ENCODE measurements at regions not wholly inside any gene's neighbourhood (a gene's known extent, or its start where the extent isn't known, plus 50 kb on each side); places are given as distances from the start of the nearest gene placed in this dataset.

- Histone ChIP-seq H3K27ac (no peak overlapping the region), H3K4me2 (no peak overlapping the region), H3F3A (ENCODE audit: insufficient read depth, low read depth) (no peaks in the 10 kb centered on the region), H3K4me1 (replicated peaks; ENCODE audit: insufficient read depth) (no peaks in the 10 kb centered on the region), H3K9me3 (ENCODE audit: insufficient read depth, low read depth) (no peaks in the 10 kb centered on the region), H3K79me2 (ENCODE audit: low read depth) (no peaks in the 10 kb centered on the region), H4K20me1 (ENCODE audit: insufficient read depth) (no peaks in the 10 kb centered on the region; the same call in 1 of the 2 replicates), H3K9me2 (ENCODE audit: insufficient read depth) (no peaks in the 10 kb centered on the region), H3K4me3 (no peak overlapping the region), H3K36me3 (ENCODE audit: low read depth) (no peaks in the 10 kb centered on the region), H3K27me3 (ENCODE audit: insufficient read depth, low read depth) (no peaks in the 10 kb centered on the region), H2AFZ (no peak overlapping the region)
- TF ChIP-seq EZH2 (IDR thresholded peaks at IDR 0.05; ENCODE audit: low read depth) (no peak), CTCF (conservative IDR thresholded peaks at IDR 0.05) (no peak)
- CTCF ChIA-PET = no interaction called here
- intact Hi-C loops (cut with micrococcal nuclease; ENCODE audit: unreplicated experiment) = no loop called here
- POLR2A ChIA-PET (ENCODE audit: unreplicated experiment) = no interaction called here
- BruUV-seq (replicated peaks) = no TSS peak
- DNase-seq = no peak
Observed at GRCh38 chr9:101849102-101849707, 110.8 kb upstream of the GRIN3A start.

- no peaks in the 10 kb centered on the region for H3K79me2 ChIP-seq (ENCODE audit: low read depth)
- no peaks in the 10 kb centered on the region for H3K27me3 ChIP-seq (ENCODE audit: insufficient read depth, low read depth)
- no peak overlapping the region for H3K4me3 ChIP-seq
- intact Hi-C loops (cut with micrococcal nuclease; ENCODE audit: unreplicated experiment) = no loop called here
- CTCF ChIA-PET = no interaction called here
- H3K27ac ChIP-seq = no peak overlapping the region
- H3K4me2 ChIP-seq = no peak overlapping the region
- no peaks in the 10 kb centered on the region for H3F3A ChIP-seq (ENCODE audit: insufficient read depth, low read depth)
- no peaks in the 10 kb centered on the region for H3K9me3 ChIP-seq (ENCODE audit: insufficient read depth, low read depth)
- H3K36me3 ChIP-seq (ENCODE audit: low read depth) = no peaks in the 10 kb centered on the region
- BruUV-seq (replicated peaks) = no TSS peak
- no peaks in the 10 kb centered on the region for H3K9me2 ChIP-seq (ENCODE audit: insufficient read depth)
- H4K20me1 ChIP-seq (ENCODE audit: insufficient read depth) = no peaks in the 10 kb centered on the region
- H2AFZ ChIP-seq = no peak overlapping the region
- DNase-seq = no peak
- TF ChIP-seq CTCF (conservative IDR thresholded peaks at IDR 0.05) (no peak), EZH2 (IDR thresholded peaks at IDR 0.05; ENCODE audit: low read depth) (no peak)
- no peaks in the 10 kb centered on the region for H3K4me1 ChIP-seq (replicated peaks; ENCODE audit: insufficient read depth)
- POLR2A ChIA-PET (ENCODE audit: unreplicated experiment) = no interaction called here
Observed at GRCh38 chr9:101848485-101848919, 110.1 kb upstream of the GRIN3A start.

GRCh38 chr9:101846161-101846560, 107.7 kb upstream of the GRIN3A start:
- Histone ChIP-seq H3K27me3 (ENCODE audit: insufficient read depth, low read depth) (no peaks in the 10 kb centered on the region), H3K36me3 (ENCODE audit: low read depth) (no peaks in the 10 kb centered on the region), H3K4me1 (replicated peaks; ENCODE audit: insufficient read depth) (no peaks in the 10 kb centered on the region), H2AFZ (no peak overlapping the region), H3K9me3 (ENCODE audit: insufficient read depth, low read depth) (no peaks in the 10 kb centered on the region), H3K27ac (no peak overlapping the region), H3K4me2 (no peak overlapping the region), H3K9me2 (ENCODE audit: insufficient read depth) (no peaks in the 10 kb centered on the region), H4K20me1 (ENCODE audit: insufficient read depth) (no peaks in the 10 kb centered on the region), H3K4me3 (no peak overlapping the region), H3F3A (ENCODE audit: insufficient read depth, low read depth) (no peaks in the 10 kb centered on the region), H3K79me2 (ENCODE audit: low read depth) (no peaks in the 10 kb centered on the region)
- POLR2A ChIA-PET (ENCODE audit: unreplicated experiment) = no interaction called here
- intact Hi-C loops (cut with micrococcal nuclease; ENCODE audit: unreplicated experiment) = no loop called here
- TF ChIP-seq EZH2 (IDR thresholded peaks at IDR 0.05; ENCODE audit: low read depth) (no peak), CTCF (conservative IDR thresholded peaks at IDR 0.05) (no peak)
- CTCF ChIA-PET = no interaction called here
- BruUV-seq (replicated peaks) = no TSS peak
- DNase-seq = no peak
